ENCODE measurements at regions not wholly inside any gene's neighbourhood (a gene's known extent, or its start where the extent isn't known, plus 50 kb on each side); places are given as distances from the start of the nearest gene placed in this dataset.
"Not testable (repeated sequence)": the region's sequence is repeated elsewhere in the genome, so short reads cannot be mapped to it uniquely, and the experiment has no call there.

DNA sequence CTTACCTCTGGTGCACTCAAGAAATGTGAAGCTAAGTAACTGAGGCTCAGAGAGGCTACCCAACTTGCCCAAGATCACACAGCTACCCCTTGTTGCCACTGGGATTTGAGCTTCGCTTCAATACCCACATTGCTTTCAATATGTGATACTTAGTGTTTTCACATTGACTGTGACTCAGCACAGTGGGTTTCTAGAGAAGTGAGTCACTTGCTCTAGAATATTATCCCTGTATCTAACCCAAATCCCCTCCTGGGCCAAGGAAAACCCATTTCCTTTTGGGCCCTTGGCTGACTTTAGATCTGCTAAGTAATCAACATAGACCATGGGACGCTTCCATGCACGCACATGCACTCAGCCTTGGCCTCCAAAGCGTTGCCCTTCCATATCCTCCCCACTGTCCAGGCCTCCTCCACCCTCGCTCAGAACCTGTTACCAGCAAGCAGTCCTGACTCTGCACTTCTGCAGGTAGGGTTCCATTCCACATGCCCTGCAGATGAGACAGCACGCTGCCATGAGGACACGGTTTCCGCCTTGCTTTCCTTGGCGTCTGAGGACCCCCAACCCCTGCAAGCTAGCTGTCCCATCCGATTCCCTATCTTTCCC lies 87.7 kb upstream of the CHST15 start:
- DNase-seq (ENCODE audit: low spot score), result no peak

DNA sequence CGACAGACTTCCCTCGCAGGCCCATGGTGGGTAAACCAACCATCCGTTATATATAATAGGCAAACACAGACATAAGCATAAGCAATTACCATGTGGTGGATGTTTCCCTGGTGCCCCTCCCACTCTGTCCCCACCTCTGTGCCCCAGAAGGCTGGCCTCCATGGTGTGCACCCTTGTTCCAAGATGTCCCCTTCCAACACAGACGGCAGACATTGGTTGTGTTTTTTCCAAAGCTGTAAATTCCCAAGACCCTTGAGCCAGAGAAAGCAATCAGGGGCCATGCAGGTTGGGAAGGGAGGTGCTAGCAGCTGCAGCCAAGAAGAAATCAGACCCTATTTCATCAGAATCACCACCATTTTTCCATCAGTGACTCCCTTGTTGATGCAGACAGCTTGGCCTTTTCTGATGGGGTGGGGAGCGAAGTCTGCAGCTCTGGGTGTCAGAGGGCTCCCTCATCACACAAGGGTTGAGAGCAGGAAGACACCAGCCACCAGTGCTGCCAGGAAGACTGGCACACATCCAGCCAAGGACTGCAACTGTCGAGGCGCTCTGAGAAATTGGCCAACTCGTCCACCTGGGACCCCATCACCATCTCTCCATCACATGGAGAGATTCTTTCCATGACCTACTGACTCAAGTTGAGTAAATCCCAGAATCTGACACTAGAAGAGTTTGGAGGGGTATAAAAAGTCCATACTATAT lies 86.8 kb upstream of the CHST15 start:
- no peak for DNase-seq (ENCODE audit: low spot score)

DNA sequence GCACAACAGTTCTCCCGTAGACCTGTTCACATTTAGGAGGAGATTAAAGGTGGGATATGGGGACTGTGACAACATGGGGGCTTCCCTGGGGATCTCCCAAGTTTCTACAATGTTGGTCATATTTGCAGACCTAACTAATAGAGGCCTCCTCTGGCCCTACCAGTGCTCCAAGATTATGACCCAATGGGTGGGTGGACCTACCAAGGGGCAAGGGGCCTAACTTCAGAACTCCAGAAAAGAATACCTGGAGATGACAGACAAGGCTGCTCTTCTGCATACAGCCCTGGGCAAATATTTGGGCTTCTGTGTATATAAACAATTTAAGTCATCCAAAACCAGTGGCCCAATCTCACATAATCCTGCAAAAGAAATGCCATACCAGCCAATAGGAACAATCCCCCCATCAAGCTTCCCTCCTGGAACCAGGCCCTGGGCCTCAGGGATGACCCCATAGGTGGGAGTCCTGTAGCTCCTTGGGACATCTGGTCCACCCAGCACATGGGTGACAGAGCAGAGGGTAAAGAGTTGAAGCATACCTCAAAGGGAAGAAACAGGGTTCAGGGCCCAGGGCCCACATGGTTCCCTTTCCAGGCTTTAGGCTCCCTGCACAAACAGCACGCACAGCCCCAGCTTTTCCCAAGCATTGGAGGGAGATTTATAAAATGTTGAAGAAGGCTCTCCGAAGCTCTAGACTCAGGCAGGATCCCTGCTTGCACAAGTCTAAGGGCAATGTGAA lies 86.1 kb upstream of the CHST15 start:
- no peak for DNase-seq (ENCODE audit: low spot score)

DNA sequence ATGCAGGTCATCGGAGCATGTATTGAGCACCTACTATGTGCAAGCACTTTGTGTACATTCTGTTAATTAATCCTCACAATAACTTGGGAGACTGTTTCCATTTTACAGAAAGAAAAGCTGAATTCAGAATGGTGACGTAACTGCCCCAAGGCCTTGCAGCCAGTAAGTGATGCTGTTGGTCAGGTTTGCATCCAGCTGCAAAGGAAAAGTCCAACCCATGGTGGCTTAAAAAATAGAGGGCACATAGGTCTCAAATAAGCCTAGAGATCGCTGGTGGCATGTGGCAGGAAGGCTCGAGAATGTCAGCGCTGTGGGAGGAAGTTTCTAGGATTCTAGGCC lies 83.8 kb upstream of the CHST15 start:
- no peak for DNase-seq (ENCODE audit: low spot score)

DNA sequence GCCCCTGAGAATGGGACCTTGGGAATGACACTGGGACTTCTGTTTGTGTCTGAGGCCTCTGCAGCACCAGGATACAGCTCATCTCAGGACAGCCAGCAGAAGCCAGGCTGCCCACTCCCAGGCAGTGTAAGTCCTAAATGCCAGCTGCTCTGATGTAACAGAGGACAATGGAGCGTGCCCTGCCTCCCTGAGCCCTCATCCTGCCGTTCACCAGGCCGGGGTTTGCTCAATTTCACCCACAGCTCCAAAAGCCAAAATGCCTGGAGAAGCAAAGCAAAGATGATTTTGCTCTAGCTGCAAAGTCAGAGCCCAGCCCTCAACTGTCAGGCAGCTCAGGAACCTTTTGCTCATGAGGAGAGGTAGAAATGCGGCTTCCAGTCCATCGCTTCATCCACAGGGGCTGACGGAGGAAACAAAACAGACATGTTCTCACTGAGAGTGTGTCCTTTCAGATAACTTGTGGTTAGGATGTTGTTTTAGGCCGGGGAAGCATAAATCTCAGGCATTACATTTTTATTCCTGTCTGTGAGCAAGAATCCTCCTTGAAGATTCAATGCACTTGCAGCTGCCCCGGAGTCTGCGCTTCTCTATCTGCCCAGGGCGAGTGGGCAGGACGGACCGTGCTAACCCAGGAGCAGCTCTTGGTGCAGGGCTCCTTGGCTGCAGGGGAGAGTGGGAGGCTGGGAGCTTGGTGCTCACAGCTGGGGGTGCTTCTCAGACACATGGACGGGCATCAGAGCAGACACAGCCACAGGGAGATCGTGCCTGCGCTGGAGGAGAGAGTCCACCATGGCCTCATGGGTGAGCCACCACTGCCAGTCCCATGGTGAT lies 83.2 kb upstream of the CHST15 start:
- DNase-seq (ENCODE audit: low spot score), result no peak

- no peak for DNase-seq (ENCODE audit: low spot score)
Observed at GRCh38 chr10:124175701-124176348, 82.4 kb upstream of the CHST15 start.

GRCh38 chr10:124174673-124175645 lies 81.6 kb upstream of the CHST15 start:
- DNase-seq (ENCODE audit: low spot score), result no peak

DNA sequence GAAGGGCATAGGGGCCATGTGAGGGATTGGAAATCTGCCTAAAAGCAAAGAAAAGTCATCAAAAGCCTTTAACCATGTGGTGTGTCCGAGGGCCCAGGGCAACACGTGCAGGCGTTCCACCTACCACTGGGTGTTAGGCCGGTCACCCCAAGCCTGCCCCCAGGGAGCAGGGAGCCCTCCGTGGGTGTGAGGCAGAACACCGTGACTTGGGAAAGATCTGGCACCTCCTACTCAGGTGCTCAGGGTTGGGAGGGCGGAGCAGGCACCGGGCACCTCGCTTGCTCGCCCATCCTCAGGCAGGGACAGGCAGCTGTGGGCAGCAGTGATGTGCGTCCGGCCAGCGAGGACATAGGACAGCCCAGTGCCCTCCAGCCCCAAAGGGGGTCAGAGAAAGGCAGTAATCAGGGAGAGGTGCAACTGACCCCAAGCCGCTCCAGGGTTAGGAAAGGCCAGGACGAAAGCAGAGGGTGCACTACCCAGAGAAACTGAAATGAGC lies 80.7 kb upstream of the CHST15 start:
- no peak for DNase-seq (ENCODE audit: low spot score)

- DNase-seq (ENCODE audit: low spot score), result no peak
Observed at GRCh38 chr10:124173298-124173900, 80.0 kb upstream of the CHST15 start.

DNA sequence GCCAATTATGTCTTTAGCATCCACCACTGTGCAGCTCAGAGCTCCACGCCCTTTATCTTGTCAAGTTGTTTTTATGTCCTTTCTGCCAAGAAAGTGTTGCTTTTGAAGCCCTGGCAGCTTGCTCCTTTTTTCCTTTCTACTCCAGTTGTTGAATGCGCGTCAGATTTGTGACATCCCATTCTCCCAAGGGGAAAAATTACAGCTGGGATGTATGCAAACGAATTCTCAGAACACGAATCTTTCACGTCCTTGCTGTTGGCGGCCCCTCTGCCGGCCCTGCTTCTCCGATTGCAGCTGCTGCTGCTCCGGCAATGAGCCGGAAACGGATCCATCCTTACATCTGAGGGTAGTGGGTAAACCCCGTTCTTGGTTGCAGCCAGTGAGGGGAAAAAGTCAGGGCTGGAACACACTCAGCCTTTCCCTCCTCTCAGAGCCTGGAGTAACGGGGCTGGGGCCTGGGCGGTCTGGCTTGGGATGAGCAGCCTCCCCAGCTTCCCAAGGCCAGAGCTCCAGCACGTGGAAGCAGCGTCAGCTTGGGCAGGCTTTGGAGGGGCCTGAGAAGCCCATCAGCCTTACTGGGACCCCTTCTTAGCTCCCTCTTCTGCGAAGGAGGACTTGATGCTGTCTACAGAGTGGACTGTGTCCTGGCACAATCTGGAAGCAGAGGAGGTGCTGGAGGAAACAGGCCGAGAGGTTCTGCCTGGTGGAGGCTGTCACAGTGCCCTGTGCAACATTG lies 79.0 kb upstream of the CHST15 start:
- DNase-seq (ENCODE audit: low spot score), result no peak

- DNase-seq (ENCODE audit: low spot score), result no peak
Observed at GRCh38 chr10:124171561-124171960, 78.2 kb upstream of the CHST15 start.

DNA sequence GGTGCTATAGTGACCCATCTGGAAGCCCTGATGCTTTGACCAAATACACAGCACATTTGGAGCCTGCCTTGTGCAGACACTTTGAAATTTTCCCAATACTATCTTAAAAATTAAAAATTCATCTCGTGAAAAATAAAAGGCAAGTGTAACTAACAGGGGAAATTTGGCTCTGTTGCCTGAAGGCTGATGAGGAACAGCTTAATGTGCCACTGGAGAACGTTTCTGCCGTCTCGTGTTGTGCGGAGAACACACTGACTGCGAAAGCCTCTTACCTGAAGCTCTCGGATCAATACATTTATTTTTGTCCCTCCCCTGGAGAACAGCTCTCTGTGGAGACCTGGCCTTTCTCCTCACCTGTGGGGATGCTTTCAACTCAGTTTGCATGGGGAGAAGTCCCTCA lies 77.2 kb upstream of the CHST15 start:
- DNase-seq (ENCODE audit: low spot score), result no peak

DNA sequence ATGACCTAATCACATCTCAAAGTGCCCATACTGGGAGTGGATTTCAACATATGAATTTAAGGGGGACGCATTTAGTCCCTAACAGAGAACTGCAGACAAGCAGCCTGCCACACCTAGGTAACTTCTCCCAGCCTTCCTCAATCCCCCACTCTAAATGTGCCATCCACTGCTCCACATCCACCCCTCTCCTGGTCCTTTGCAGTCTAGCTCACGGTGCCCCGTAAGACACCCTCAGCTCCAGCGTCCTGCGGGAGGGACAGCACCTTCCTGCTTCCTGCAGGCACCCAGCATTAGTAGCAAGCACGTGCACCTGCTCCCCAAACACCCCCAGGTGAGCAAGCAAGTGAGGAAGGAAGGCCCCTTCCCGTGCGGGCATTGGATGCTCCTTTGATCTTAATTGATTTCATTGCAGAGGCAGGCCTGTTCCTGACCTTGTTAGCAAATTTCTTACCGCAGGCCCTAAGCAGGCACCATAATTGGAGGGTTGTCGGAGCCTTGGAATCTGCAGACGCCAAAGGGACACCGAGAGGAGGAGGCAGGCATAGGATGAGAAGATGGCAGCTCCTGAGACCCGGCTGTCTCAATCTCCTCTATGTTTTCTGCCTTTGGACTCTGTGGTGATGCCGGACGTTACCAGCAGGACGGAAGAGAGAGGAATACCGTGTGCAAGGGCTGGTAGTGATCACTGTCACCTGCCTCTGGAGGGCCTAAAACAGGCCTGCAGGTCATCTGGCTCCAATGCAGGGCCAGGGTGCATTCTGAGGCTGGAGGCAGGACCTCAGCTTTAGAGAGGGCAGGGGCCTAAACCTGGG lies 75.8 kb upstream of the CHST15 start:
- DNase-seq (ENCODE audit: low spot score), result no peak

GRCh38 chr10:124168581-124168980 lies 75.2 kb upstream of the CHST15 start:
- DNase-seq (ENCODE audit: low spot score), result no peak

DNA sequence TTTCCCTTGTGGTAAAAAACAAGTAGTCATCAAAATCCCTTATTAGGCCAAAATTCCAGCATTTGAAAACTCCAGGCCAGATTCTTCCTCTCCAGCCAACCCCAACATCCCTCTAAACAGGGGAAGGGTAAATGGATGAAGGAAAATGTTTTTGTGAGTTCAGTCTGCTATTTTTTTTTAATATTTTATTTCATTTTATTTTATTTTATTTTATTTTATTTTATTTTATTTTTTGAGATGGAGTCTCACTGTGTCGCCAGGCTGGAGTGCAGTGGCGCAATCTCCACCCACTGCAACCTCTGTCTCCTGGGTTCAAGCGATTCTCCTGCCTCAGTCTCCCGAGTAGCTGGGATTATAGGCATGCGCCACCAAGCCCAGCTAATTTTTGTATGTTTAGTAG lies 74.5 kb upstream of the CHST15 start:
- DNase-seq (ENCODE audit: low spot score), result not testable (repeated sequence)

GRCh38 chr10:124166431-124167125 lies 73.2 kb upstream of the CHST15 start:
- DNase-seq (ENCODE audit: low spot score), result no peak

DNA sequence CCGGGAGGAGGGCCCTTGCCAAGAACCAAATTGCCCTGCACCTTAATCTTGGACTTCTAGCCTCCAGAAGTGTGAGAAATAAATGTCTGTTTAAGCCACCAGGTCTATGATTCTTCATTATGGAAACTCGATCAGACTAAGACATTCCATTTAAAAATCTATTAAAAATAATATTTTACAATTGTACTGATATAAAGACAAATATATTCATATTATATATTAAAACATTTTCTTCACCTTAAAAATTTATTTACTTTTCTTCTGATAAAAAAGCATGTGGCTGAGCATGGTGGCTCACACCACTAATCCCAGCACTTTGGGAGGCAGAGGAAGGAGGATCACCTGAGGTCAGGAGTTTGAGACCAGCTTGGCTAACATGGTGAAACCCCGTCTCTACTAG lies 72.4 kb upstream of the CHST15 start:
- no peak for DNase-seq (ENCODE audit: low spot score)

DNA sequence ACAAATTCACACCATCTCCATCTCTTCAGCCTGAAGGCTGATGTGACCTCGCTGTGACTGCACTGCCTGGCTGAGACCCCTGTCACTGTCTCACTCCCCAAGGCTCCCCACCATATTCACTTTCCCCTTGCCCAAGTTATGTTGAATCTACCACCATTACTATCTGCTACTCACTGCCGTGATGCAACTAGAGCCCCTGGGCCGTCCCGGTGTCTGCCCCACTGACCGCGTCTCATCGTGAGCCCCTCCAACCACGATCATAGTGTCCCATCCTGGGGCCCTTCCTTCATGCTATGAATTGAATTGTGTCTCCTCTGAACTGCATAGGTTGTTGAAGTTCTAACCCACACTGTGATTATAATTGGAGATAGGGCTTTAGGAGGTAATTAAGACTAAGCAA lies 71.9 kb upstream of the CHST15 start:
- no peak for DNase-seq (ENCODE audit: low spot score)
